ENCODE measurements at regions not wholly inside any gene's neighbourhood (a gene's known extent, or its start where the extent isn't known, plus 50 kb on each side); places are given as distances from the start of the nearest gene placed in this dataset.

GRCh38 chr11:86740628-86741483, 59.5 kb upstream of the PRSS23 start:
- ChIA-PET POLR2A (interaction anchor here (0.9 kb wide), 1 partner anchor 21 kb away, joined by 4 read pairs; no protein-coding TSS in a partner anchor), CTCF (interaction anchor here (0.6 to 1.7 kb wide), 3 partner anchors 46 to 60 kb away, joined by 3 read pairs; no protein-coding TSS in a partner anchor)
- DNase-seq (ENCODE audit: low read depth) = peak; percentile 91
- TF ChIP-seq CTCF (IDR thresholded peaks at IDR 0.05; ENCODE audit: insufficient read depth, low read depth, low read length) = no peak
- Histone ChIP-seq H3K27me3 (ENCODE audit: control insufficient read depth, insufficient read depth, low read length) (no peaks in the 10 kb centered on the region), H3K4me3 (ENCODE audit: low read depth, low read length) (no peak overlapping the region), H3K36me3 (ENCODE audit: control insufficient read depth, insufficient read depth, low read length) (no peaks in the 10 kb centered on the region)

- CTCF ChIA-PET = interaction anchor here (1.0 to 1.2 kb wide), 2 partner anchors 16 to 64 kb away, joined by 3 read pairs; no protein-coding TSS in a partner anchor
- H3K36me3 ChIP-seq (ENCODE audit: control insufficient read depth, insufficient read depth, low read length) = no peaks in the 10 kb centered on the region
- H3K27me3 ChIP-seq (ENCODE audit: control insufficient read depth, insufficient read depth, low read length) = no peaks in the 10 kb centered on the region
- POLR2A ChIA-PET = no interaction called here
- no peak for DNase-seq (ENCODE audit: low read depth)
- no peak overlapping the region for H3K4me3 ChIP-seq (ENCODE audit: low read depth, low read length)
- no peak for TF ChIP-seq CTCF (IDR thresholded peaks at IDR 0.05; ENCODE audit: insufficient read depth, low read depth, low read length)
Observed at GRCh38 chr11:86738568-86738967, 61.8 kb upstream of the PRSS23 start.

GRCh38 chr11:86737737-86738136, 62.6 kb upstream of the PRSS23 start:
- no peak overlapping the region for H3K4me3 ChIP-seq (ENCODE audit: low read depth, low read length)
- DNase-seq (ENCODE audit: low read depth) = no peak
- no peak for TF ChIP-seq CTCF (IDR thresholded peaks at IDR 0.05; ENCODE audit: insufficient read depth, low read depth, low read length)
- no peaks in the 10 kb centered on the region for H3K36me3 ChIP-seq (ENCODE audit: control insufficient read depth, insufficient read depth, low read length)
- CTCF ChIA-PET = no interaction called here
- POLR2A ChIA-PET = no interaction called here
- H3K27me3 ChIP-seq (ENCODE audit: control insufficient read depth, insufficient read depth, low read length) = no peaks in the 10 kb centered on the region

GRCh38 chr11:86737230-86737629, 63.1 kb upstream of the PRSS23 start:
- Histone ChIP-seq H3K36me3 (ENCODE audit: control insufficient read depth, insufficient read depth, low read length) (no peaks in the 10 kb centered on the region), H3K27me3 (ENCODE audit: control insufficient read depth, insufficient read depth, low read length) (no peaks in the 10 kb centered on the region), H3K4me3 (ENCODE audit: low read depth, low read length) (no peak overlapping the region)
- ChIA-PET CTCF (interaction anchor here (1.3 kb wide), 1 partner anchor 45 kb away, joined by 3 read pairs; no protein-coding TSS in a partner anchor), POLR2A (no interaction called here)
- no peak for DNase-seq (ENCODE audit: low read depth)
- no peak for TF ChIP-seq CTCF (IDR thresholded peaks at IDR 0.05; ENCODE audit: insufficient read depth, low read depth, low read length)

GRCh38 chr11:86736291-86737143, 63.8 kb upstream of the PRSS23 start:
- CTCF ChIA-PET = interaction anchor here (0.6 to 1.3 kb wide), 2 partner anchors 44 to 1749 kb away, joined by 3 read pairs; no protein-coding TSS in a partner anchor
- H3K27me3 ChIP-seq (ENCODE audit: control insufficient read depth, insufficient read depth, low read length) = no peaks in the 10 kb centered on the region
- TF ChIP-seq CTCF (IDR thresholded peaks at IDR 0.05; ENCODE audit: insufficient read depth, low read depth, low read length) = no peak

More at GRCh38 chr11:86736291-86737143, 63.8 kb upstream of the PRSS23 start:
- Histone ChIP-seq H3K36me3 (ENCODE audit: control insufficient read depth, insufficient read depth, low read length) (no peaks in the 10 kb centered on the region), H3K4me3 (ENCODE audit: low read depth, low read length) (no peak overlapping the region)
- POLR2A ChIA-PET = no interaction called here
- no peak for DNase-seq (ENCODE audit: low read depth)
